HFFc6 (cell line): ENCODE measurements at regions not wholly inside any gene's neighbourhood (a gene's known extent, or its start where the extent isn't known, plus 50 kb on each side); places are given as distances from the start of the nearest gene placed in this dataset.

Experiments used
- DNase-seq: peaks from one replicate; pipeline ENCODE4 v3.0.0-alpha.2; 2018
- H3K27ac Mint-ChIP-seq: 2 replicates; pipeline ENCODE4 v1.8.0; 2020; ENCODE audit warnings: mild to moderate bottlenecking, mixed read lengths
- H3K27me3 Mint-ChIP-seq: 2 replicates; pipeline ENCODE4 v1.8.0; 2021; ENCODE audit warnings: mild to moderate bottlenecking, moderate library complexity, mixed read lengths; ENCODE audit not compliant: insufficient read depth
- H3K36me3 Mint-ChIP-seq: 2 replicates; pipeline ENCODE4 v1.8.0; 2021; ENCODE audit warnings: low read depth, mixed read lengths
- H3K4me1 Mint-ChIP-seq: 2 replicates; pipeline ENCODE4 v1.8.0; 2020; ENCODE audit warnings: low read depth, mixed read lengths
- H3K4me3 Mint-ChIP-seq: 2 replicates; pipeline ENCODE4 v1.8.0; 2020; ENCODE audit warnings: mild to moderate bottlenecking, moderate library complexity, mixed read lengths
- H3K9me3 Mint-ChIP-seq: 2 replicates; pipeline ENCODE4 v1.8.0; 2020; ENCODE audit warnings: mild to moderate bottlenecking, mixed read lengths
- CTCF ChIP-seq: fragments of 200-600 bp; sonication (generic); IDR thresholded peaks from 2 replicates; pipeline ENCODE4 v1.5.0; 2021; ENCODE audit warnings: antibody characterized with exemption, mild to moderate bottlenecking

- TF ChIP-seq CTCF, result no peak
- Mint-ChIP-seq H3K27ac (no peak overlapping the region), H3K27me3 (no peaks in the 10 kb centered on the region), H3K9me3 (peaks cover 5% of the 10 kb centered on the region), H3K36me3 (no peaks in the 10 kb centered on the region), H3K4me3 (no peak overlapping the region), H3K4me1 (no peaks in the 10 kb centered on the region)
- no peak for DNase-seq
Measured at GRCh38 chrX:125757794-125758564, 408.1 kb downstream of the DCAF12L2 start.

- H3K27ac Mint-ChIP-seq, result no peak overlapping the region
- no peak for TF ChIP-seq CTCF
- H3K36me3 Mint-ChIP-seq, result no peaks in the 10 kb centered on the region
- no peak for DNase-seq
- no peak overlapping the region for H3K4me3 Mint-ChIP-seq
- H3K4me1 Mint-ChIP-seq, result no peaks in the 10 kb centered on the region
- peaks cover 10% of the 10 kb centered on the region for H3K9me3 Mint-ChIP-seq
- H3K27me3 Mint-ChIP-seq, result no peaks in the 10 kb centered on the region
Measured at GRCh38 chrX:125758819-125759218, 407.3 kb downstream of the DCAF12L2 start.

- no peaks in the 10 kb centered on the region for H3K27me3 Mint-ChIP-seq
- TF ChIP-seq CTCF, result no peak
- no peaks in the 10 kb centered on the region for H3K36me3 Mint-ChIP-seq
- H3K27ac Mint-ChIP-seq, result no peak overlapping the region
- no peaks in the 10 kb centered on the region for H3K4me1 Mint-ChIP-seq
- H3K9me3 Mint-ChIP-seq, result peaks cover 20% of the 10 kb centered on the region
- no peak overlapping the region for H3K4me3 Mint-ChIP-seq
- DNase-seq, result no peak
Measured at GRCh38 chrX:125762954-125763353, 403.1 kb downstream of the DCAF12L2 start.

GRCh38 chrX:125765347-125765746 lies 400.7 kb downstream of the DCAF12L2 start:
- H3K4me1 Mint-ChIP-seq, result no peaks in the 10 kb centered on the region
- TF ChIP-seq CTCF, result no peak
- no peak overlapping the region for H3K27ac Mint-ChIP-seq
- no peak overlapping the region for H3K4me3 Mint-ChIP-seq
- no peaks in the 10 kb centered on the region for H3K27me3 Mint-ChIP-seq
- H3K36me3 Mint-ChIP-seq, result no peaks in the 10 kb centered on the region
- no peak for DNase-seq
- peaks cover 27% of the 10 kb centered on the region for H3K9me3 Mint-ChIP-seq

GRCh38 chrX:125769628-125770027 lies 396.5 kb downstream of the DCAF12L2 start:
- Mint-ChIP-seq H3K4me1 (no peaks in the 10 kb centered on the region), H3K9me3 (peaks cover 12% of the 10 kb centered on the region; the same call in 1 of the 2 replicates)

More at GRCh38 chrX:125769628-125770027, 396.5 kb downstream of the DCAF12L2 start:
- H3K4me3 Mint-ChIP-seq, result no peak overlapping the region
- H3K36me3 Mint-ChIP-seq, result no peaks in the 10 kb centered on the region
- no peak for TF ChIP-seq CTCF
- H3K27me3 Mint-ChIP-seq, result no peaks in the 10 kb centered on the region
- no peak overlapping the region for H3K27ac Mint-ChIP-seq
- DNase-seq, result no peak
